HepG2 (cell line): ENCODE measurements at regions not wholly inside any gene's neighbourhood (a gene's known extent, or its start where the extent isn't known, plus 50 kb on each side); places are given as distances from the start of the nearest gene placed in this dataset.

ENCODE experiments used
- ATAC-seq: fragments of 200-7000 bp; cut with Tn5 transposase; 3 replicates; pipeline ENCODE4 v1.9.1; 2020; ENCODE audit warnings: mild to moderate bottlenecking, moderate library complexity
- BruUV-seq: library from RNA; stranded (reverse); fragments of 400-500 nt; replicated peaks from 2 replicates; lab custom pipeline; 2021; lab: Mats Ljungman, UMichigan
- CTCF ChIA-PET: fragments of 300-600 bp; formaldehyde crosslinking; extraction: SDS; loops from one replicate; lab custom pipeline; 2021; ENCODE audit warnings: low total read pairs, inconsistent platforms, low intra/inter-chr PET ratio; lab: Yijun Ruan, JAX
- POLR2A ChIA-PET: fragments of 350-600 bp; sonication (Branson Sonifier 250); formaldehyde crosslinking; loops from one replicate; lab custom pipeline; 2020; ENCODE audit warnings: antibody characterized with exemption, inconsistent platforms; lab: Yijun Ruan, JAX
- DNase-seq: peaks from one replicate; pipeline ENCODE4 v3.0.0-alpha.2; 2015; ENCODE audit warnings: low spot score
- FAIRE-seq: peaks from 3 replicates; lab custom pipeline; 2011; peaks lifted over from hg19 to GRCh38; lab: Jason Lieb, UNC
- H2AFZ ChIP-seq: one replicate; pipeline ENCODE4 v1.6.1; 2011; ENCODE audit warnings: low read length, inconsistent platforms
- H3K27ac ChIP-seq: fragments of 300-600 bp; 3 replicates; pipeline ENCODE4 v1.8.0; 2011; ENCODE audit warnings: mixed run types, mild to moderate bottlenecking, mixed read lengths, low read length, inconsistent platforms; ENCODE audit not compliant: insufficient read depth; ENCODE audit errors: extremely low read length
- H3K27me3 ChIP-seq, 2 experiments: fragments of 200-600 bp in 1 of 2; 2 replicates in 1 of 2; 3 replicates in 1 of 2; pipeline versions ENCODE4 v1.6.0 to v1.8.0; 2011; ENCODE audit warnings: low read length in 2 of 2, mild to moderate bottlenecking in 2 of 2, moderate library complexity in 2 of 2, inconsistent platforms in 1 of 2; ENCODE audit not compliant: insufficient read depth in 2 of 2, control insufficient read depth in 1 of 2
- H3K36me3 ChIP-seq, 2 experiments: fragments of 200-600 bp in 1 of 2; replicated peaks in 1 of 2; 2 replicates in 1 of 2; 3 replicates in 1 of 2; pipeline versions ENCODE4 v1.5.1 to v1.8.0; 2011; ENCODE audit warnings: low read length in 2 of 2, inconsistent platforms in 1 of 2; ENCODE audit not compliant: insufficient read depth in 2 of 2, control insufficient read depth in 1 of 2
- H3K4me1 ChIP-seq: 2 replicates; pipeline ENCODE4 v1.5.1; 2012; ENCODE audit warnings: low read length, inconsistent platforms; ENCODE audit not compliant: insufficient read depth
- H3K4me2 ChIP-seq: 2 replicates; pipeline ENCODE4 v1.6.0; 2011; ENCODE audit warnings: low read depth, low read length, inconsistent platforms
- H3K4me3 ChIP-seq, 3 experiments: fragments of 200-600 bp in 1 of 3; sonication (generic), shearing (Covaris generic) in 1 of 3; replicated peaks in 1 of 3; 2 replicates each; pipeline ENCODE4 v1.5.1; 2011 to 2016; ENCODE audit warnings: low read length in 3 of 3, inconsistent platforms in 2 of 3, low read depth in 2 of 3, mild to moderate bottlenecking in 2 of 3, control low read depth in 1 of 3, mixed read lengths in 1 of 3; ENCODE audit not compliant: insufficient read depth in 1 of 3
- H3K79me2 ChIP-seq: one replicate; pipeline ENCODE4 v1.6.1; 2011; ENCODE audit warnings: low read length, inconsistent platforms; ENCODE audit not compliant: insufficient read depth
- H3K9ac ChIP-seq: 2 replicates; pipeline ENCODE4 v1.6.0; 2011; ENCODE audit warnings: mild to moderate bottlenecking, low read depth, low read length, inconsistent platforms; ENCODE audit not compliant: insufficient read depth
- H3K9me3 ChIP-seq: 2 replicates; pipeline ENCODE4 v1.5.1; 2012; ENCODE audit warnings: mild to moderate bottlenecking, low read length
- H4K20me1 ChIP-seq: 2 replicates; pipeline ENCODE4 v1.6.0; 2011; ENCODE audit warnings: inconsistent platforms, mild to moderate bottlenecking, low read length, moderate library complexity; ENCODE audit not compliant: insufficient read depth
- GABPB1 ChIP-seq: IDR thresholded peaks from 2 replicates; pipeline ENCODE4 v1.6.1; 2016; ENCODE audit warnings: mild to moderate bottlenecking, missing genetic modification reagents, moderate library complexity, missing compliant biosample characterization
- HNRNPUL1 ChIP-seq: fragments of 200-400 bp; formaldehyde crosslinking; IDR thresholded peaks from 2 replicates; pipeline ENCODE4 v1.6.1; 2017; ENCODE audit warnings: low read depth, mild to moderate bottlenecking, low read length, moderate library complexity
- IKZF1 ChIP-seq: fragments of 450-650 bp; IDR thresholded peaks from 2 replicates; pipeline ENCODE4 v1.7.1; 2016
- NFATC3 ChIP-seq: sonication (generic); formaldehyde crosslinking; IDR thresholded peaks from 2 replicates; pipeline ENCODE4 v1.5.1; 2020; ENCODE audit warnings: mild to moderate bottlenecking, missing genetic modification reagents
- PHF8 ChIP-seq: sonication (generic); formaldehyde crosslinking; IDR thresholded peaks from 2 replicates; pipeline ENCODE4 v1.5.0; 2020; ENCODE audit warnings: missing genetic modification reagents
- PPARG ChIP-seq: conservative IDR thresholded peaks from 2 replicates; pipeline ENCODE4 v1.6.1; 2016; ENCODE audit warnings: missing biosample characterization, missing genetic modification reagents
- SMARCE1 ChIP-seq: fragments of 450-650 bp; IDR thresholded peaks from 2 replicates; pipeline ENCODE4 v1.6.1; 2017; ENCODE audit warnings: borderline replicate concordance
- SP5 ChIP-seq: IDR thresholded peaks from 2 replicates; pipeline ENCODE4 v1.6.1; 2016; ENCODE audit warnings: low read depth, borderline replicate concordance
- TGIF2 ChIP-seq: IDR thresholded peaks from 2 replicates; pipeline ENCODE4 v1.6.1; 2016; ENCODE audit warnings: control low read depth, missing compliant biosample characterization
- ZNF350 ChIP-seq: sonication (generic); formaldehyde crosslinking; IDR thresholded peaks from 2 replicates; pipeline ENCODE4 v1.4.0; 2020; ENCODE audit warnings: mild to moderate bottlenecking, low read depth, missing genetic modification reagents, borderline replicate concordance
- ZNF441 ChIP-seq: sonication (generic); formaldehyde crosslinking; IDR thresholded peaks from 2 replicates; pipeline ENCODE4 v1.7.0; 2021; ENCODE audit warnings: missing genetic modification reagents, borderline replicate concordance
- ZNF546 ChIP-seq: sonication (generic); formaldehyde crosslinking; conservative IDR thresholded peaks from 2 replicates; pipeline ENCODE4 v1.8.1; 2023; ENCODE audit warnings: mild to moderate bottlenecking, missing genetic modification reagents
- ZNF552 ChIP-seq: sonication (generic); formaldehyde crosslinking; IDR thresholded peaks from 2 replicates; pipeline ENCODE4 v1.9.0; 2022; ENCODE audit warnings: missing genetic modification reagents, mild to moderate bottlenecking, borderline replicate concordance
- ZNF562 ChIP-seq: sonication (generic); formaldehyde crosslinking; IDR thresholded peaks from 2 replicates; pipeline ENCODE4 v1.8.0; 2022; ENCODE audit warnings: missing genetic modification reagents, borderline replicate concordance
- ZNF598 ChIP-seq: sonication (generic); formaldehyde crosslinking; IDR thresholded peaks from 2 replicates; pipeline ENCODE4 v1.5.1; 2020; ENCODE audit warnings: mild to moderate bottlenecking, missing genetic modification reagents, borderline replicate concordance
- WGBS: methylation state at CpG from one replicate; pipeline ENCODE4 v1.1.6; 2017; ENCODE audit warnings: low lambda C conversion rate; 5-methylcytosine and 5-hydroxymethylcytosine counted together
- in situ Hi-C: cut with HindIII; loops from 2 replicates; pipeline ENCODE4 v1.10.0; 2017; ENCODE audit warnings: low pct_unique_long_range_greater_than_20kb; ENCODE audit not compliant: extremely low pct_ligation_motif_present
- intact Hi-C: fragments of 100-400 bp; cut with micrococcal nuclease; formaldehyde crosslinking; loops from one replicate; pipeline ENCODE4 v1.10.0; 2022; ENCODE audit not compliant: unreplicated experiment
- TF ChIP-seq, protein P1 (sequence below): sonication (generic); formaldehyde crosslinking; IDR thresholded peaks from 2 replicates; pipeline ENCODE4 v1.4.0; 2020; ENCODE audit warnings: missing genetic modification reagents, borderline replicate concordance

DNA sequence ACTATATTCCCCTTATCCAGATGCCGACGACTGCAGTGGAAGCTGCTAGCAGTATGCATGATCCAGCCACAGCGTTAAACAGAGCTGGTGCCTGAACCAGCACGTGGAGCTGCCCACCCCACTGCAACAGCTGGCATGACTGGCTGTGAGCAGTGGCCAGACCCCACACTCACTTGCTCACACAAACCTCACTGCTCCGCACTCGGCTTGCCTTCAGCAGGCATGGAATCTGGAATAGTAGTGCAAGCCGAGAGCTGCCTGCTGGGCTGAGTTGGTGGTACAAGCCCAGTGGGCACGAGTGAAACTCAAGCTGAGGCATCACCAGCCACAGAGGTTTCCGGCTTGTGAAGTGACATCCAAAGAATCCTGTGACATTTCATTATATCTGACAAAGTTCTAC, 1197.6 kb downstream of the FAM133A start:
- WGBS = 0% methylated on average over 1 of the region's 9 CpGs
- no peak for ATAC-seq
- H2AFZ ChIP-seq = no peak overlapping the region
- H3K27ac ChIP-seq = no peak overlapping the region
- H3K4me1 ChIP-seq = no peaks in the 10 kb centered on the region
- FAIRE-seq = no peak
- no peaks in the 10 kb centered on the region for H4K20me1 ChIP-seq
- BruUV-seq = no TSS peak
- in situ Hi-C loops = no loop called here
- no peak overlapping the region for H3K4me3 ChIP-seq
- no peak overlapping the region for H3K9ac ChIP-seq
- POLR2A ChIA-PET = no interaction called here
- H3K36me3 ChIP-seq = no peaks in the 10 kb centered on the region
- H3K9me3 ChIP-seq = no peaks in the 10 kb centered on the region
- TF ChIP-seq ZNF350 (CRISPR knock-in tag) (no peak), ZNF562 (CRISPR knock-in tag) (no peak), PHF8 (no peak), SMARCE1 (no peak), TGIF2 (no peak), IKZF1 (no peak), ZNF546 (CRISPR knock-in tag) (no peak), PPARG (CRISPR knock-in tag) (no peak), ZNF552 (CRISPR knock-in tag) (no peak), GABPB1 (CRISPR knock-in tag) (no peak), ZNF598 (CRISPR knock-in tag) (no peak), NFATC3 (CRISPR knock-in tag) (no peak), ZNF441 (no peak), HNRNPUL1 (no peak), SP5 (no peak)
- TF ChIP-seq, protein P1, sequence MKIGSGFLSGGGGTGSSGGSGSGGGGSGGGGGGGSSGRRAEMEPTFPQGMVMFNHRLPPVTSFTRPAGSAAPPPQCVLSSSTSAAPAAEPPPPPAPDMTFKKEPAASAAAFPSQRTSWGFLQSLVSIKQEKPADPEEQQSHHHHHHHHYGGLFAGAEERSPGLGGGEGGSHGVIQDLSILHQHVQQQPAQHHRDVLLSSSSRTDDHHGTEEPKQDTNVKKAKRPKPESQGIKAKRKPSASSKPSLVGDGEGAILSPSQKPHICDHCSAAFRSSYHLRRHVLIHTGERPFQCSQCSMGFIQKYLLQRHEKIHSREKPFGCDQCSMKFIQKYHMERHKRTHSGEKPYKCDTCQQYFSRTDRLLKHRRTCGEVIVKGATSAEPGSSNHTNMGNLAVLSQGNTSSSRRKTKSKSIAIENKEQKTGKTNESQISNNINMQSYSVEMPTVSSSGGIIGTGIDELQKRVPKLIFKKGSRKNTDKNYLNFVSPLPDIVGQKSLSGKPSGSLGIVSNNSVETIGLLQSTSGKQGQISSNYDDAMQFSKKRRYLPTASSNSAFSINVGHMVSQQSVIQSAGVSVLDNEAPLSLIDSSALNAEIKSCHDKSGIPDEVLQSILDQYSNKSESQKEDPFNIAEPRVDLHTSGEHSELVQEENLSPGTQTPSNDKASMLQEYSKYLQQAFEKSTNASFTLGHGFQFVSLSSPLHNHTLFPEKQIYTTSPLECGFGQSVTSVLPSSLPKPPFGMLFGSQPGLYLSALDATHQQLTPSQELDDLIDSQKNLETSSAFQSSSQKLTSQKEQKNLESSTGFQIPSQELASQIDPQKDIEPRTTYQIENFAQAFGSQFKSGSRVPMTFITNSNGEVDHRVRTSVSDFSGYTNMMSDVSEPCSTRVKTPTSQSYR = no peak
- TF ChIP-seq, all 625 proteins: peak for 0
- Histone ChIP-seq H3K4me2 (no peak overlapping the region), H3K79me2 (no peaks in the 10 kb centered on the region), H3K27me3 (no peaks in the 10 kb centered on the region)
- no peak for DNase-seq
- intact Hi-C loops = no loop called here
- CTCF ChIA-PET = no interaction called here
